Stimulated activated effector memory CD8-positive, alpha-beta T cell treated with anti-CD3 and anti-CD28 coated beads, Interleukin-12 subunit alpha, Interleukin-12 subunit beta, amount 100 ng/mL, for 72 hours (primary cell): ENCODE measurements at regions not wholly inside any gene's neighbourhood (a gene's known extent, or its start where the extent isn't known, plus 50 kb on each side); places are given as distances from the start of the nearest gene placed in this dataset.

Source experiments
- ATAC-seq: fragments of 150-1000 bp; cut with Tn5 transposase; 2 replicates; pipeline ENCODE4 v1.10.0; 2021
- DNase-seq, 2 donors: peaks; one replicate each; pipeline ENCODE4 v3.0.0; 2021 to 2022; ENCODE audit warnings: low spot score in 2 of 2
- H3K27ac Mint-ChIP-seq: one replicate; pipeline ENCODE4 v1.8.0; 2022; ENCODE audit warnings: mild to moderate bottlenecking, mixed read lengths
- H3K36me3 Mint-ChIP-seq: one replicate; pipeline ENCODE4 v1.8.0; 2022; ENCODE audit warnings: mild to moderate bottlenecking, mixed read lengths
- H3K4me1 Mint-ChIP-seq: one replicate; pipeline ENCODE4 v1.8.0; 2022; ENCODE audit warnings: mixed read lengths
- H3K4me3 Mint-ChIP-seq: one replicate; pipeline ENCODE4 v1.8.0; 2022; ENCODE audit warnings: mild to moderate bottlenecking, mixed read lengths
- H3K9me3 Mint-ChIP-seq: one replicate; pipeline ENCODE4 v1.8.0; 2022; ENCODE audit warnings: mixed read lengths

DNA sequence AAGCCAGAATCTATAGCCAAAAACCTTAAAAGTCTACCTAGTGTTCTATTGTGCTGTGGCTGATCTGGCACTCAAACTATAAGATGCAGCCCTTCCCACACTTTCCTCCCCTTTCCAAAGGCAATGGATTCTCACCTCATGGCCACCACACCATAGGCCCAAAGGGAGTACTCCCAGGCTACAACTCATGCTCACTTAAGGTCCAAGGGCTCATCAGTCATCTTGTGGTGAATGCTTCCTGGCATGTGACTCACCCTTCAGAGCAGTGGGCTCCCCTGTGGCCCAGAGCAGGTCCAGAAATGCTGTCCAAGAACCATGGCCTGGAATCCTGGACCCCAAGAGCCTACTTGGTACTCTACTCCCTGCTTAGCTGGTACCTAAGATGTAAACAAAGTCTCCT lies 181.0 kb downstream of the CHRDL1 start:
- DNase-seq (no peak), ATAC-seq (no peak)
- Mint-ChIP-seq H3K4me1 (no peaks in the 10 kb centered on the region), H3K27ac (no peak overlapping the region), H3K4me3 (no peak overlapping the region), H3K36me3 (no peaks in the 10 kb centered on the region), H3K9me3 (peaks cover 2% of the 10 kb centered on the region)
